Heart right ventricle (tissue), 16 donors: ENCODE measurements at regions not wholly inside any gene's neighbourhood (a gene's known extent, or its start where the extent isn't known, plus 50 kb on each side); places are given as distances from the start of the nearest gene placed in this dataset.

Experiments
- ATAC-seq, 8 donors: fragments of 200-7000 bp; cut with Tn5 transposase; one replicate each; pipeline ENCODE4 v1.9.1; 2020; ENCODE audit warnings: mild to moderate bottlenecking in 8 of 8, moderate library complexity in 8 of 8, moderate number of reproducible peaks in 1 of 8
- DNase-seq, 2 donors: peaks; one replicate each; pipeline ENCODE4 v3.0.0-alpha.2; 2020
- H3K27ac ChIP-seq, 10 donors: fragments of 200-600 bp; sonication (generic) in 2 of 10; one replicate each; pipeline versions ENCODE4 v1.5.0 to v1.8.0; 2020 to 2022; ENCODE audit warnings: mild to moderate bottlenecking in 3 of 10
- H3K27me3 ChIP-seq, 7 donors: fragments of 200-600 bp; one replicate each; pipeline ENCODE4 v1.8.0; 2021 to 2022; ENCODE audit warnings: mild to moderate bottlenecking in 2 of 7
- H3K36me3 ChIP-seq, 9 donors: fragments of 200-600 bp; sonication (generic) in 1 of 9; one replicate each; pipeline versions ENCODE4 v1.5.0 to v1.8.0; 2020 to 2022; ENCODE audit warnings: mild to moderate bottlenecking in 2 of 9
- H3K4me1 ChIP-seq, 9 donors: fragments of 200-600 bp; sonication (generic) in 1 of 9; one replicate each; pipeline versions ENCODE4 v1.5.0 to v1.8.0; 2020 to 2022; ENCODE audit warnings: mild to moderate bottlenecking in 4 of 9
- H3K4me3 ChIP-seq, 10 donors: fragments of 200-600 bp; sonication (generic) in 2 of 10; one replicate each; pipeline versions ENCODE4 v1.5.0 to v1.8.0; 2020 to 2022; ENCODE audit warnings: mild to moderate bottlenecking in 7 of 10, moderate library complexity in 2 of 10
- H3K9me3 ChIP-seq, 11 donors: fragments of 200-600 bp in 10 of 11; sonication (generic) in 2 of 11; one replicate each; pipeline versions ENCODE4 v1.5.0 to v1.8.0; 2013 to 2022; ENCODE audit warnings: mild to moderate bottlenecking in 2 of 11, control low read depth in 1 of 11, moderate library complexity in 1 of 11
- WGBS, 2 donors: extraction: QIAGEN DNeasy Blood & Tissue Kit; methylation state at CpG; one replicate each; pipeline ENCODE4 v1.1.7; 2013; ENCODE audit warnings: inconsistent platforms in 1 of 2; 5-methylcytosine and 5-hydroxymethylcytosine counted together
- intact Hi-C, 10 donors: fragments of 100-400 bp; cut with DNase I; formaldehyde crosslinking; loops; one replicate each; pipeline versions ENCODE4 v1.11.1 to v1.14.2; 2022
- TF ChIP-seq, protein P1 (sequence below), 9 donors: fragments of 200-600 bp; sonication (generic) in 2 of 9; IDR thresholded peaks; one replicate each; pipeline versions ENCODE4 v1.5.0 to v1.8.0; 2021 to 2022; ENCODE audit warnings: antibody characterized with exemption in 9 of 9, mild to moderate bottlenecking in 5 of 9, moderate library complexity in 1 of 9
- donor health status: Arrhythmogenic right ventricular cardiomyopathy.
- donor health status: ischemic (EF 13 %, LVEDD 7.1; RV severe dilation, severe dysfunction).
- donor health status: healthy with polysubstance abuse.
- donor health status: DM: no; HTN: yes; CAD: no.
- donor health status: DM: no; HTN: no; CAD: no.
- donor health status: ischemic (EF 25% LVEDD 6.9; RV normal size, moderate dysfunction).
- donor health status: ischemic (EF 25% LVEDD 5.7; RV mildly dilated, moderate dysfunction).
- donor health status: healthy.
- donor health status: DM: yes; HTN: yes; CAD: no.
- donor health status: Ischemic cardiomyopathy.
- donor health status: ischemic (EF 35%, LVEDD 5.7; RV mildly dilated, moderate dysfunction).
- donor health status: nonischemic (EF 11% LVEDD 7.7; RV severe dilation, severe dysfunction).
- donor health status: DM: yes; HTN: yes; CAD: no.
- donor health status: PGD.
- donor health status: ischemic (EF 29% LVEDD 5.4; RV normal size, mild dysfunction).
- donor health status: nonischemic (EF 23%, LVEDD 6.1; RV moderate dilation, normal function).

DNA sequence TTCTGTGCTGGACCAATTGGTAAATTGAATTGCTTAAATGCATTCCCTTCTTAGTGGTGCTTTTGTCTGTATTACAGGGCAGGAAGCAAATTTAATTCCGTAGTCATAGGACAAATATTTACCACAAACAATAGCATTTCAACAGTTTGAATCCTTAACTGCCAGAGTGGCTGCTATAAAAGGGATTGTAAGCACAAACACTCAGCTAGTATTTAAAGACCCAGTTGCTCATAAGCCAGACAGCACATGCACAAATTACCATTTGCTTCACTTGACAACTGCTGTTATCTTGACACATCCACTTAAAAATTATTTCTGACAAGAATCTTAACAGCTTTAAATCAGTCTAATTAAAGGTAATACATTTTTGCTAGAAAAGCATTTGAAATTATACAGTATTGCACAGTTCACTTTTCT lies 490.2 kb upstream of the ADAMTS9 start:
- intact Hi-C loops = loop anchor here in 5 of 10 donors (10.0 kb wide), 3 partner anchors 237 to 643 kb away; no protein-coding TSS in a partner anchor
- 5 to 28% methylated on average over 1 of the region's 1 CpG for WGBS, 2 donors
- no peaks in the 10 kb centered on the region for H3K9me3 ChIP-seq
- TF ChIP-seq, protein P1, sequence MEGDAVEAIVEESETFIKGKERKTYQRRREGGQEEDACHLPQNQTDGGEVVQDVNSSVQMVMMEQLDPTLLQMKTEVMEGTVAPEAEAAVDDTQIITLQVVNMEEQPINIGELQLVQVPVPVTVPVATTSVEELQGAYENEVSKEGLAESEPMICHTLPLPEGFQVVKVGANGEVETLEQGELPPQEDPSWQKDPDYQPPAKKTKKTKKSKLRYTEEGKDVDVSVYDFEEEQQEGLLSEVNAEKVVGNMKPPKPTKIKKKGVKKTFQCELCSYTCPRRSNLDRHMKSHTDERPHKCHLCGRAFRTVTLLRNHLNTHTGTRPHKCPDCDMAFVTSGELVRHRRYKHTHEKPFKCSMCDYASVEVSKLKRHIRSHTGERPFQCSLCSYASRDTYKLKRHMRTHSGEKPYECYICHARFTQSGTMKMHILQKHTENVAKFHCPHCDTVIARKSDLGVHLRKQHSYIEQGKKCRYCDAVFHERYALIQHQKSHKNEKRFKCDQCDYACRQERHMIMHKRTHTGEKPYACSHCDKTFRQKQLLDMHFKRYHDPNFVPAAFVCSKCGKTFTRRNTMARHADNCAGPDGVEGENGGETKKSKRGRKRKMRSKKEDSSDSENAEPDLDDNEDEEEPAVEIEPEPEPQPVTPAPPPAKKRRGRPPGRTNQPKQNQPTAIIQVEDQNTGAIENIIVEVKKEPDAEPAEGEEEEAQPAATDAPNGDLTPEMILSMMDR (IDR thresholded peaks at IDR 0.05) = no peak
- ATAC-seq (peak in 2 of 8 donors; percentile 30 to 42), DNase-seq (no peak)
- H3K4me3 ChIP-seq = no peak overlapping the region
- H3K27me3 ChIP-seq = no peaks in the 10 kb centered on the region
- no peaks in the 10 kb centered on the region for H3K36me3 ChIP-seq
- H3K4me1 ChIP-seq = peaks cover 6 to 38% (median 21%) of the 10 kb centered on the region in 9 donors
- peak overlapping the region in 1 of 10 donors; percentile 32 for H3K27ac ChIP-seq

DNA sequence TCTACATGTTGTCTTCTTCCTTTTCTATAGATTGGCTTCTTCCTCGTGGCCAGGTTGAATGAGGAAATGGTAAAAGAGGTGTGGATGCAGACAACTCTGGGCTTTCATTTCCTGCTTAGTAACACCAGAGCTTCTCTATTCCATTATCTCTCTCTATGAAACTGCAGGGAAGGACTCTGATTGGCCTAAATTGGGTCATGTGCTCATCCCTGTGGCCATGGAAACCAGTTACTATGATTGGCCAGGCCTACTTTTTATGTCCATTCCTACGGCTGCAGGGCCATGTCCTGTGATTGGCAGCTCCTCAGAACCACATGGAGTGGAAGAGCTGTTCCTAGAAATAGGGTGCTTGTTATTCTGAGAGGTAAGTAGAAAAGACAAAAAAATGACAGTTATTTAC lies 486.9 kb upstream of the ADAMTS9 start:
- H3K4me3 ChIP-seq = no peak overlapping the region
- no peak overlapping the region for H3K27ac ChIP-seq
- WGBS, 2 donors = 65 to 79% methylated on average over 2 of the region's 2 CpGs
- H3K9me3 ChIP-seq = peaks cover 0 to 4% (median 0%) of the 10 kb centered on the region in 11 donors
- intact Hi-C loops = loop anchor here in 7 of 10 donors (5.0 to 10.0 kb wide), 6 partner anchors 240 to 642 kb away; partner anchors contain the start of gene ADAMTS9 (in 7 of the 7)
- H3K27me3 ChIP-seq = no peaks in the 10 kb centered on the region
- ATAC-seq (no peak), DNase-seq (no peak)
- peaks cover 0 to 25% (median 13%) of the 10 kb centered on the region in 9 donors for H3K4me1 ChIP-seq
- H3K36me3 ChIP-seq = no peaks in the 10 kb centered on the region
- TF ChIP-seq, protein P1 (IDR thresholded peaks at IDR 0.05) = no peak

DNA sequence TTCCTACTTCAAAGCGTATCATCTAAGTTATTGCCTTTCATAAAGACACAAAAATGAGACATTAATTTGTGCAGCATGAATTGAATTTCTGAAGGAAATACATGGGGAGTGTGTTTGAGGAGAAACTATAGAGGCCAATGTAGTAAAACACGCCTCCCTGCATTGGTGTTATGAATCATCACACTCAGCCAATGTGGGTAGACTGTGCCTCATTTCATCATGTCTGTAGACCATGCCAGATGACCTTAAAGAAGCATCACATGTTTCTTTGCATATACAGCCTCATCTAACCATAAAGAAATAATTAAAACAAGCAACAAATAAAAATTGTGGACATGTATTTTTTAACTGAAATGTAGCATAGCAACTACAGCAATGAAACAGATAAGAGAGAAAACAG lies 486.0 kb upstream of the ADAMTS9 start:
- TF ChIP-seq, protein P1 (IDR thresholded peaks at IDR 0.05) = no peak
- Histone ChIP-seq H3K4me3 (no peak overlapping the region), H3K36me3 (no peaks in the 10 kb centered on the region), H3K27me3 (no peaks in the 10 kb centered on the region), H3K4me1 (peaks cover 5 to 34% (median 22%) of the 10 kb centered on the region in 9 donors), H3K27ac (no peak overlapping the region), H3K9me3 (peaks cover 0 to 4% (median 0%) of the 10 kb centered on the region in 11 donors)
- DNase-seq (no peak), ATAC-seq (no peak)
- intact Hi-C loops = loop anchor here in 7 of 10 donors (5.0 to 10.0 kb wide), 6 partner anchors 241 to 642 kb away; partner anchors contain the start of gene ADAMTS9 (in 7 of the 7)
- WGBS, 2 donors = 82 to 98% methylated on average over 2 of the region's 2 CpGs

DNA sequence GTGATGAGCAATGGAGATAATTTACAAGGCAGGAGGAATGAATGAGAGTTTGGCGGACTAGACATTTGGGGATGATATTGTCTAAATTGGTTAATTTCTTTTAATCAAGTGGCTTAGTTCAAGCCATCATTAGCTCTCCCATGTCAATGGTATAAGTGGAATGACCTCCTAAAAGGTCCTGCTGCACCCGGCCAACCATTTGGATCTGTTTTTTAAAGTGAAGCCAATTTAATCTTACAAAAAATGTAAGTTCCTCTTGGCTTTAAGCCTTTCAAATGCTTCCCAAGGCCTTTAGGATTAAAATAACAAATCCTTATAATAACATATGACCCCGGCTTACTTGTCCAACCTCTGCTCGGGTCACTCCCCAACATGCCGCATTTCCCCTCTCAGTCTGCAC lies 484.4 kb upstream of the ADAMTS9 start:
- Histone ChIP-seq H3K36me3 (no peaks in the 10 kb centered on the region), H3K27me3 (no peaks in the 10 kb centered on the region), H3K9me3 (peaks cover 0 to 4% (median 0%) of the 10 kb centered on the region in 11 donors), H3K4me1 (peaks cover 5 to 32% (median 19%) of the 10 kb centered on the region in 9 donors), H3K4me3 (no peak overlapping the region), H3K27ac (peak overlapping the region in 6 of 10 donors; percentile 57 to 91 (median 82))
- ATAC-seq = no peak
- WGBS, 2 donors = 61 to 75% methylated on average over 5 of the region's 5 CpGs
- TF ChIP-seq, protein P1 (IDR thresholded peaks at IDR 0.05) = no peak
- no peak for DNase-seq
- intact Hi-C loops = loop anchor here in 7 of 10 donors (5.0 to 10.0 kb wide), 6 partner anchors 243 to 640 kb away; partner anchors contain the start of gene ADAMTS9 (in 7 of the 7)
